HG03439 (cell line): ENCODE measurements at regions not wholly inside any gene's neighbourhood (a gene's known extent, or its start where the extent isn't known, plus 50 kb on each side); places are given as distances from the start of the nearest gene placed in this dataset.

Experiments used
- ATAC-seq: cut with Tn5 transposase; IDR thresholded peaks from one replicate; pipeline ENCODE4 v1.9.1; 2021; ENCODE audit warnings: mild to moderate bottlenecking, moderate library complexity; ENCODE audit not compliant: unreplicated experiment

- no peak for ATAC-seq
Observed at GRCh38 chr2:19238440-19239060, 119.9 kb downstream of the OSR1 start.

DNA sequence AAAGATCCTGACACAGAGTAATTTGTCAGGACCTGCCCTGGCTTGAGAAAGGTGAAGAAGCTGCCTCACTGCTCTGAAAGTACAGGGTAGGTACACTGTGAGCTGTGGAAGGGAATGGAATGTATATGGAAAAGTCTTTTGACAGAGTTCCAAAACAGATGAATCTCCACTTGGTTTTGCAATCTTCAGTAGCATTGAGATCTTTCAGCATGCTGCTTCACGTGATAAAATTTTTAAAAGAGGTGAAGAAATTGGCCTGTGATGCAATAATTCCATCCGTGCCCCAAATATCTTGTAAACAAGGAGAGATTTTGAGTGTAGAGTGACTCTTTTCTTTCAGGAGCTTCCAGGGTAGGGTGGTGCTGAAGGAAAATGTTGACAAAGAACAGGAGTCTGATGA, 123.1 kb downstream of the OSR1 start:
- no peak for ATAC-seq

DNA sequence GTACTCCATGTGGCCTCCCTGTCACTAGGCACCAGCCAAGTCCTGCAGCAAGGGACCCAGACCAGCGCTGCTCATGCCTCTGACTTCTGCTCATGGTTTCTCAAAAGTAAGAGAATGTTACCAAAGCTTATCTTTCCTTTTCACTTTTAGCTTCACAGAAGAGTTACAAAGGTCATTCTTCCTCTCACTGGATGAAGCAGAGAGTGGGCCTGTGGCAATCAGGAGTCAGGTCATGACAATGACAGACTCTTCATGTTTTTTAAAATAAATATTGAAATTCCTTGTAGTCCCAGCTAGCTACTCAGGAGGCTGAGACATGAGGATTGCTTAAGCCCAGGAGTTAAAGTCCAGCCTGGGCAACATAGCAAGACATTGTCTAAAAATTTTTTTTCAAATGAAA, 126.1 kb downstream of the OSR1 start:
- ATAC-seq = no peak

- ATAC-seq = no peak
Observed at GRCh38 chr2:19231625-19232024, 126.8 kb downstream of the OSR1 start.

GRCh38 chr2:19230626-19231025, 127.8 kb downstream of the OSR1 start:
- no peak for ATAC-seq

DNA sequence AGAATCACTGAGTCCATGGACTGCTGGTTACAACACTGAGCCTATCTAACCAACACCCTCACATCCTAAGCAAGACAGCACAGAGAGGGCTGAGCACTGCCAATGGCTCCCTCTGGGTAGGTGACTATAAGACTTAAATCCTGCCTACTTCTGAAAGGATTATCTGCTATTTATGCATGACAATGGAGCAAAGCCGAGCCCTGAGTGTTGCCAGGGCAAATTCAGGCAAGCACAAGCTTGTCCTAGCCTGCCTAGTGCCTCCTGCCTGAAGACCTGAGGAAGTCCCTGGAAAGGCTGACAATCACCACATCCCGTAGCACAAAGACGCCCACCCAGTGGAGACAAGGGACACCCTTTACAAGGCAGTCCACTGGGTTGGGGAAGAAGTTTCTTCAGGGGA, 129.7 kb downstream of the OSR1 start:
- no peak for ATAC-seq

DNA sequence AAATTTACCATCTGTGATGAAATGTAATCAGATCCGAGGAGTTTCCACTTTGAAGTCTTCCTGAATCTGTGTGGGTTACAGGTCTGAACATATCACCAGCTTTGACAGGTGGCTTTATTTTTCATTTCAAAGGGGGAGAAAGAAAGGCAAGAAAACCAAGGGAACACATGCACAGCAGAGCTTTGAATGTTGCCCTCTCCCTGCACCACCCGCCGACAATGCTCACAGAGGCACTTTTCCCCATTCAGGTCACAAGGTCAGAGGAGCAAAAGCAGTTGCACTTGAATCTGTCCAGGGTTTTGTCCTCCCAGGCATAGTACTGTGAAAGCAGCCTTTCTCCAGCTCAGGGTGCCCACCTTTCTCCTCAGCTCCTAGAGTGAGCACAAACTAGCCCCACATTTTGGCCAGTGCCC, 130.2 kb downstream of the OSR1 start:
- ATAC-seq = no peak

GRCh38 chr2:19226871-19227270, 131.6 kb downstream of the OSR1 start:
- ATAC-seq = no peak

DNA sequence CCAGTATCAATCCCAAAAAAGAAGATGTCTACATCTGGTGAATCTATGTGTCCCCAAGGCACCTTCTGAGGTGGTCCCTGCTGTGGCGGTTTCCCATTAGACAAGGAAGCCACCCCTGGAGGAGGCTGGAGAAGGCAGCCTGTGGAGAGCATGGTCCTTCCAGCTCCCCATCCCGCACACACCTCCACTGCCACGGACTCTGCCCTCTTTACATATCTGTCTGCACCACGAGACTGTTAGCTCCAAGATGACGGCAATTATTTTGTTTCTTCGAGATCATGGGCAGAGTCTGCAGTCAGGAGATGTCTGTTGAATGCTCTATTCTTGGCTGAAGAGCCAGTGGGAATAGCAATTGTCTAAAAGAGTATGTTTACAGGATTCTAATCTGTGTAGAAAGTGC, 132.0 kb downstream of the OSR1 start:
- ATAC-seq = no peak

- no peak for ATAC-seq
Observed at GRCh38 chr2:19225931-19226330, 132.5 kb downstream of the OSR1 start.

DNA sequence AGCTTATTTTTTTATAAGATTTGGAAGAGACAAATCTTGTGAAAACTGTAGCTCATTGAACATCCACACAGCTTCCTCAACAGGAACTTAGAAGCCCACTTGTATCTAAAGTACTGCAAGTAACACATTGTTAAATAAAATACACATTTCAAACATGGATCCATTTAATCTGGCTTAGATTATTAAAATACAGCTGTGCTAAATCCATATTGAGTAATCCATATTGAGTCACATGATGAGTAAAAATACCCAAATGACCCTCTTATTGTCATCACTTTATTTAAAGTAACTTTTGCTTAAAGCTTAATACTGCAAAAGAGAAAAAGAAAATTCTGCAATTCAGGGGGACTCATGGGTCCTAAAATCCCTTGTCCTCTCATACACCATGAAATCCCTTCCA, 133.3 kb downstream of the OSR1 start:
- ATAC-seq = no peak

GRCh38 chr2:19224486-19224885, 133.9 kb downstream of the OSR1 start:
- no peak for ATAC-seq

- no peak for ATAC-seq
Observed at GRCh38 chr2:19224011-19224410, 134.4 kb downstream of the OSR1 start.

GRCh38 chr2:19219060-19219459, 139.4 kb downstream of the OSR1 start:
- ATAC-seq = no peak

DNA sequence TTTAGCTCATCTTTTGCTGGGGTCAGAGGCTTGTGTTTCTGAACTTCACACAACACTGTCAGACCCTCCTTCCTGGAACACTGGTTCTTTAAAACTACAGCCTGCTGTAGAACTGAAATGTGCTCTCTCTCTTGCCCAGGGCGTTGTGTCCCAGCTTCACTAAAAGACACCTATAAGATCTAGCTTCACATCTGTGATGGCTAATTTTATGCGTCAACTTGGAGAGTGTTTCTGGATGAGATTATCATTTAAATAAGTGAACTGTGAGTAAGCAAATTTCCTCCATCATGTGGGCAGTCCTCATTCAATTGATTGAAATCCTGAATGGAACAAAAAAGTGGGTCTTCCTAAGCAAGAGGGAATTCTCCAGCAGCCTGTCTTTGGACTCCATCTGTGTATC, 140.3 kb downstream of the OSR1 start:
- no peak for ATAC-seq

DNA sequence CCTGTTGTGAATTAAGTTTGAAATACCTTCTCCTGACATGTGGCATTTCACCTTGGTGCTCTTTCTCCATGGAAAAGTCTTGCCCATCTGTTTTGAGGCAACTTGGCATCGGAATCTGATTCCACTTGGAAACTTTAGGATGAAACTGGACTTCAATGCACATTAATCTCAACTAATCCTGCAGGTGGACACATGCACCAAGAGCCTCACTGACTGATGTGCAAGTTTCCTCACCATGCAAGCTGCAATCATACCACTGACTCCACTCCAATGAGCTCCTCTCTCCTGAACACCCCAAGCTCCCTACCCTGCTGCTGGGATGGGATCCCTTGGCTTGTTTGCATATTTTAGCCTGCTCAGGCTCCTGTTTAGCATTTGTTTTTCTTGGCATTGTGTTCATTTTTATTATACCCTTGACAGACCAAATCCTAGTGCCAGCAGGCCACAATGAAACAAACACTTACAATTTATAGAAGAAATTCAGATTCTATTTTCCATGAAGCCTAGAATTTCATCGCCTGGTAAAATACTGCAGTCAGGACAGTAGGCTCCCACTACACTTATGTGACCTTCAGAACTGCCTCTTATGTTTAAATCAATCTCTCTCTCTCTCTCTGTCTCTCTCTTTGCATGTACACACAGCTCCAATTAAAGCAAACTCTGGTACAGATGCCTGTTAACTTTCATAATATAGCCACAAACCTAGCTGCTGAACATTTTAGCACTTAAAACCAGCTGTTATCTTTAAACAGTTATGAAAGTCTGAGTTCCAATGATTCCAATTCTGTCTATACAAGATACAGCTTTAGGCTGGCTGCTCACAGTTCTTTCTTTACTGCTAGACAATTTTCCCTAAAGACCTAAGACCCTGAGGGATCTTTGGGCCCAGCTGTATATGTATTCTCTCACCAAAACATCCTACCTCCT, 141.5 kb downstream of the OSR1 start:
- ATAC-seq = no peak

DNA sequence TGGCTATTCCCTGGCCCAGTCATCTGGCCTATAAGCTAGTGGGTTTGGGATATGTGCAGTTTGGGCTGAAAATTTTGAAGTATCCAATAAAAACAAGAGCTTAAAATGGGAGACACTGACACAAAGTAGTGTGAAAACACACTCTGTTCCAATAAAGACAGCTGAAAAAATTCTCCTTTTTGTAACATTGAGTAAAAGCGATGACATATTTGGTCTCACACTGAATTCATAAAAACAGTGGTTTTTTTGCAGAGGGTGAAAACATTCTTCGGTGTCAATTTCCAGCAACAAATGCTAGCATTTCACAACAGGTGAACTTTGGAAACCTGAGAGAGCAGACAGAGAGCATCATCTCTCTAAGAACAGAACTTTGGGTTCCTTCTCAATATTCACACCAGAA, 142.2 kb downstream of the OSR1 start:
- ATAC-seq = no peak

DNA sequence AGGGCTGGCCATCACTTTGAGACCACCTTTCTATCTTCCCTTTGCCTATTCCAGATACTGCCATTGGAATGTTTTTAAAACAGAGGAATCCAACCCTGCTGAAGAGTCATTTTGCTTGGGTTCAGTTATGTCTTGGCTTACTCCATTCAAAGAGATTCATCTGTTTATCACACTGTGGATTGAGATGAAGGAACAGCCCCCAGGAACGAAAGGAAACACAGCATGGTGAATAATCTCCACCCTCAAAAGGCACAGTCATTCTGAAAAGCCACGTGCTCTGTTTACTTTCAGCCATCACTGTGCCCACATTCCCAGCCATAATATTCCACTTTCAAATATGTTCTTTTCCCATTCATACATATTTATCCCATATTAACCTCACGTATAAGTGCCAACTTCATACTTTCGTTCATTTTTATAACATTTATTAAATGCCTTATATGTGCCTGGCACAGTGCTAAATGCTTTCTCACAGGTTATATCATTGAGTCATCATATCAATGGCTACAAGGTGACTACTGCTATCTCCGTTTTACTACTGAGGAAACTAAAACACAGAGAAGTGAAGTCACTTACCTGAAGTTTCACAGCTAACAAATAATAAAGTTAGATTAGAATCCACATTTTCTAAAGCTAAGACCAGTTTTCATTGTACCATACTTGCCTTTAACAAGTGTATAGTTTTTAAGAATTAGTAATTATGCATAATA, 143.6 kb downstream of the OSR1 start:
- ATAC-seq = no peak

- no peak for ATAC-seq
Observed at GRCh38 chr2:19209575-19210341, 148.7 kb downstream of the OSR1 start.

DNA sequence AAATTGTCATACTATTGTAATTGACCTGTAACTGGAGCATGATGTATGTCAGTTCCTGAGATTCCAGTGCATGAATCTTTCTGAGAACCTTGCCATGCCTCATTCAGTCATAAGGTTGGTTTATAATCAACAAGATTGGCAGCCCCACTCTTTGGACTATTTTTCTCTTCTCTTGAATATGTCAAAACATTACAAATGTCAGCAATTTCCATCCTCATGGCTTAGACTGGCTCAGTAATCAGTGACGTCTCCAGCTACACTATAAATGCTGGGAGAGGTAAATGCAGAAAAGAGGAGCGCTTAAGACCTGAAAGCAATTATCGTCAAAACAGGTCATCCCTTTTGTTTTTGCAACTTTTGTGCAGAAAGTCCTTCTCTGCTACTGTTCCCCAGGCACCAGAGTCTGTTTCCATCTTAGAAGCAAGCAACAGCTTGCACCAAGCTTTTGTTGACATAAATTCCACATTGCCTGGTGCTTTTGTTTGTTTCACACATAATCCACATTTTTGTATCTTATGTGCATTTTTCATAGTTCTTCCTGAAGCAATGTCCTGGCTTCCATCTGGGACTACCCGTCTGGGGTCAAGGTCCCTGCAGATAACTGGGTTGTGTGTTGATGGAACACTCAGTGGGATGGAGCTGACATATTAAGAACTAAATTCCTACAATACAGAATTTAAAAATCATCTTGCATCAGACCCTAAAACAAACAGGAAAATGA, 149.8 kb downstream of the OSR1 start:
- ATAC-seq = no peak
